ENCODE measurements at regions not wholly inside any gene's neighbourhood (a gene's known extent, or its start where the extent isn't known, plus 50 kb on each side); places are given as distances from the start of the nearest gene placed in this dataset.

- Histone ChIP-seq H3K36me3 (ENCODE audit: insufficient read depth, low read length) (no peaks in the 10 kb centered on the region), H2AFZ (ENCODE audit: low read length) (no peak overlapping the region), H3K4me2 (ENCODE audit: low read length) (no peak overlapping the region), H3K9me2 (ENCODE audit: low read depth, low read length) (no peaks in the 10 kb centered on the region), H3K9ac (ENCODE audit: low read length) (no peak overlapping the region), H3K4me1 (ENCODE audit: insufficient read depth, low read length, severe bottlenecking) (no peaks in the 10 kb centered on the region), H3K4me3 (ENCODE audit: low read depth, low read length, poor library complexity, severe bottlenecking) (no peak overlapping the region), H3K9me3 (ENCODE audit: low read length) (no peaks in the 10 kb centered on the region), H3F3A (ENCODE audit: insufficient read depth, low read length) (no peaks in the 10 kb centered on the region), H3K79me2 (ENCODE audit: insufficient read depth, low read length) (no peaks in the 10 kb centered on the region), H3K27me3 (ENCODE audit: insufficient read depth, low read length) (no peaks in the 10 kb centered on the region; the same call in 1 of the 2 replicates), H4K20me1 (ENCODE audit: insufficient read depth, low read length) (no peaks in the 10 kb centered on the region), H3K27ac (ENCODE audit: low read depth, low read length, poor library complexity, severe bottlenecking) (no peak overlapping the region)
- TF ChIP-seq EZH2 (IDR thresholded peaks at IDR 0.05; ENCODE audit: borderline replicate concordance, low read length) (no peak), CTCF (IDR thresholded peaks at IDR 0.05; ENCODE audit: low read length) (no peak)
Measured at GRCh38 chr2:38507712-38508111, 95.0 kb downstream of the HNRNPLL start.

GRCh38 chr2:38505779-38506178, 96.9 kb downstream of the HNRNPLL start:
- Histone ChIP-seq H3K9me3 (ENCODE audit: low read length) (0 out of 2 replicates have a peak, but pooled peaks cover 3% of the 10 kb centered on the region), H3K79me2 (ENCODE audit: insufficient read depth, low read length) (no peaks in the 10 kb centered on the region), H3K27ac (ENCODE audit: low read depth, low read length, poor library complexity, severe bottlenecking) (no peak overlapping the region), H4K20me1 (ENCODE audit: insufficient read depth, low read length) (no peaks in the 10 kb centered on the region), H3K36me3 (ENCODE audit: insufficient read depth, low read length) (no peaks in the 10 kb centered on the region), H3K4me3 (ENCODE audit: low read depth, low read length, poor library complexity, severe bottlenecking) (no peak overlapping the region), H3K9me2 (ENCODE audit: low read depth, low read length) (no peaks in the 10 kb centered on the region), H3F3A (ENCODE audit: insufficient read depth, low read length) (no peaks in the 10 kb centered on the region), H2AFZ (ENCODE audit: low read length) (no peak overlapping the region), H3K4me1 (ENCODE audit: insufficient read depth, low read length, severe bottlenecking) (no peaks in the 10 kb centered on the region), H3K4me2 (ENCODE audit: low read length) (no peak overlapping the region), H3K9ac (ENCODE audit: low read length) (no peak overlapping the region), H3K27me3 (ENCODE audit: insufficient read depth, low read length) (peaks cover 7% of the 10 kb centered on the region; the same call in 1 of the 2 replicates)
- no peak for TF ChIP-seq CTCF (IDR thresholded peaks at IDR 0.05; ENCODE audit: low read length)
- TF ChIP-seq EZH2 (IDR thresholded peaks at IDR 0.05; ENCODE audit: borderline replicate concordance, low read length), result no peak

- Histone ChIP-seq H3K4me3 (ENCODE audit: low read depth, low read length, poor library complexity, severe bottlenecking) (no peak overlapping the region), H2AFZ (ENCODE audit: low read length) (no peak overlapping the region), H3K36me3 (ENCODE audit: insufficient read depth, low read length) (no peaks in the 10 kb centered on the region), H3K4me2 (ENCODE audit: low read length) (no peak overlapping the region), H3K9me2 (ENCODE audit: low read depth, low read length) (no peaks in the 10 kb centered on the region), H3K79me2 (ENCODE audit: insufficient read depth, low read length) (no peaks in the 10 kb centered on the region), H4K20me1 (ENCODE audit: insufficient read depth, low read length) (no peaks in the 10 kb centered on the region), H3F3A (ENCODE audit: insufficient read depth, low read length) (no peaks in the 10 kb centered on the region), H3K4me1 (ENCODE audit: insufficient read depth, low read length, severe bottlenecking) (no peaks in the 10 kb centered on the region), H3K9ac (ENCODE audit: low read length) (no peak overlapping the region), H3K27ac (ENCODE audit: low read depth, low read length, poor library complexity, severe bottlenecking) (no peak overlapping the region), H3K27me3 (ENCODE audit: insufficient read depth, low read length) (peaks cover 7% of the 10 kb centered on the region; the same call in 1 of the 2 replicates), H3K9me3 (ENCODE audit: low read length) (0 out of 2 replicates have a peak, but pooled peaks cover 3% of the 10 kb centered on the region)
- TF ChIP-seq EZH2 (IDR thresholded peaks at IDR 0.05; ENCODE audit: borderline replicate concordance, low read length) (no peak), CTCF (IDR thresholded peaks at IDR 0.05; ENCODE audit: low read length) (no peak)
Measured at GRCh38 chr2:38504169-38504568, 98.6 kb downstream of the HNRNPLL start.

Data from OCI-LY1 (cell line).